ENCODE measurements at regions not wholly inside any gene's neighbourhood (a gene's known extent, or its start where the extent isn't known, plus 50 kb on each side); places are given as distances from the start of the nearest gene placed in this dataset.

DNA sequence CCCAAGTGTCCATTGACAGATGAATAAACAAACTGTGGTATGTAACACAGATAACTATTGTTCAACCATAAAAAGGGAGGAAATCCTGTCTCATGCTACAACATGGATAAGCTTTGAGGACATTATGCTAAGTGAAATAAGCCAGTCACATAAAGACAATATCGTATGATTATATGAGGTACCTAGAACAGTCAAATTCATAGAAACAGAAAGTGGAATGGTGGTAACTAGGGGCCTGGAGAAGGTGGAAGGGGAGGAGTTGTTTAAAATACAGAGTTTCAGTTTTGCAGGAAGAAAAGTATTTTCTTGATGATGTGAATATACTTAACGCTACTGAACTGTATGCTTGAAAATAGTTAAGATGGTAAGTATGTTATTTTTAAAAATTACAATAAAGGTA lies 304.6 kb upstream of the CXCR4 start:
- Histone ChIP-seq H3K36me3 (no peaks in the 10 kb centered on the region), H3K9me3 (no peaks in the 10 kb centered on the region), H3K27ac (no peak overlapping the region), H3K27me3 (no peaks in the 10 kb centered on the region), H3K4me1 (peaks cover 0 to 5% of the 10 kb centered on the region in 2 donors), H3K4me3 (replicated peaks in 1 of 3) (no peak overlapping the region)
- intact Hi-C loops (cut with DNase I), result loop anchor here (5.0 kb wide), 1 partner anchor 1415 kb away; no protein-coding TSS in a partner anchor
- TF ChIP-seq, protein P1, sequence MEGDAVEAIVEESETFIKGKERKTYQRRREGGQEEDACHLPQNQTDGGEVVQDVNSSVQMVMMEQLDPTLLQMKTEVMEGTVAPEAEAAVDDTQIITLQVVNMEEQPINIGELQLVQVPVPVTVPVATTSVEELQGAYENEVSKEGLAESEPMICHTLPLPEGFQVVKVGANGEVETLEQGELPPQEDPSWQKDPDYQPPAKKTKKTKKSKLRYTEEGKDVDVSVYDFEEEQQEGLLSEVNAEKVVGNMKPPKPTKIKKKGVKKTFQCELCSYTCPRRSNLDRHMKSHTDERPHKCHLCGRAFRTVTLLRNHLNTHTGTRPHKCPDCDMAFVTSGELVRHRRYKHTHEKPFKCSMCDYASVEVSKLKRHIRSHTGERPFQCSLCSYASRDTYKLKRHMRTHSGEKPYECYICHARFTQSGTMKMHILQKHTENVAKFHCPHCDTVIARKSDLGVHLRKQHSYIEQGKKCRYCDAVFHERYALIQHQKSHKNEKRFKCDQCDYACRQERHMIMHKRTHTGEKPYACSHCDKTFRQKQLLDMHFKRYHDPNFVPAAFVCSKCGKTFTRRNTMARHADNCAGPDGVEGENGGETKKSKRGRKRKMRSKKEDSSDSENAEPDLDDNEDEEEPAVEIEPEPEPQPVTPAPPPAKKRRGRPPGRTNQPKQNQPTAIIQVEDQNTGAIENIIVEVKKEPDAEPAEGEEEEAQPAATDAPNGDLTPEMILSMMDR (IDR thresholded peaks at IDR 0.05), result no peak
- no peak for TF ChIP-seq POLR2A (IDR thresholded peaks at IDR 0.05)
- 73 to 80% methylated on average over 2 of the region's 2 CpGs for WGBS, 2 donors
- no peak for DNase-seq

DNA sequence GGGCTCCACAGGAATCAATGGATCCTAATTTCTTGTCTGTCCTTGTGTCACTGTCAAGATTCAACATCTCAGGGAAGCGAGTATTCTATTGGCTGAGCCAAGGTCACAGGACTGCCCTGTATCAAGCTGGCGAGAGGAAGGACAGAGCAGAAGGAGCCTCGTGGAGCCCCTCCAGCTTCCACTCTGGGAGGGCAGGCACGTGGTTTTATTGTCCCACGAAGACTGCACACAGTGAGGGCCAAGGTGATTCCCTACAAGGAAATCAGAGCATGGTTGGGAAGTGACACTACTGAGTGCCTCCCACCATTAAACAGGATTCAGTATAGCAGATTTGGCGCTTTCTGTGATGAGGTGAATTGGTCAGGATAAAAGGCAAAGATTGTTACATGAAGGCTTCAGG lies 302.4 kb upstream of the CXCR4 start:
- intact Hi-C loops (cut with DNase I), result loop anchor here (5.0 kb wide), 1 partner anchor 1417 kb away; no protein-coding TSS in a partner anchor
- Histone ChIP-seq H3K4me3 (replicated peaks in 1 of 3) (no peak overlapping the region), H3K9me3 (no peaks in the 10 kb centered on the region), H3K27ac (no peak overlapping the region), H3K36me3 (no peaks in the 10 kb centered on the region), H3K4me1 (peaks cover 0 to 5% of the 10 kb centered on the region in 2 donors), H3K27me3 (no peaks in the 10 kb centered on the region)
- 67 to 77% methylated on average over 6 of the region's 6 CpGs for WGBS, 2 donors
- DNase-seq, result no peak
- TF ChIP-seq POLR2A (IDR thresholded peaks at IDR 0.05), result no peak

DNA sequence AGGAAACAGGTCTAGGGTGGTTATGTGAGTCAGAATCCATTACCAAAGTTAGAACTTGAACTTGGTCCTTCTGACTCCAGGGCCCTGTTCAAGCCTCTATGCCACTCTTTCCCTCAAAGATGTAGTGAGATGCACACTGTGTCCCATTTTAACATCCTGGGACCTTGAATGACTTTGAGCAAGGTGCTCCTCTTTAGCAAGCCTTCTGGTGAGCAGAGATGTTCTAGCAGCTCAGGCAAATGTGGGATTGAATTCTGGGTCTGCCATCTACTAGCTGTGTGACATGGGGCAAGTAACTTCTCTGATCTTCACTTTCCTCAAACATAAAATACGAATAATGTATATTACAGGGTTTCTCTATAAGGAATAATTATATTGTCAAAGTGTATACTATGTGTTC lies 294.0 kb upstream of the CXCR4 start:
- Histone ChIP-seq H3K4me3 (replicated peaks in 1 of 3) (no peak overlapping the region), H3K36me3 (no peaks in the 10 kb centered on the region), H3K9me3 (no peaks in the 10 kb centered on the region), H3K4me1 (no peaks in the 10 kb centered on the region), H3K27me3 (no peaks in the 10 kb centered on the region), H3K27ac (no peak overlapping the region)
- no peak for DNase-seq
- intact Hi-C loops (cut with DNase I), result no loop called here
- WGBS, 2 donors, result 38 to 81% methylated on average over 1 of the region's 1 CpG
- TF ChIP-seq, protein P1 (IDR thresholded peaks at IDR 0.05), result no peak
- no peak for TF ChIP-seq POLR2A (IDR thresholded peaks at IDR 0.05)

DNA sequence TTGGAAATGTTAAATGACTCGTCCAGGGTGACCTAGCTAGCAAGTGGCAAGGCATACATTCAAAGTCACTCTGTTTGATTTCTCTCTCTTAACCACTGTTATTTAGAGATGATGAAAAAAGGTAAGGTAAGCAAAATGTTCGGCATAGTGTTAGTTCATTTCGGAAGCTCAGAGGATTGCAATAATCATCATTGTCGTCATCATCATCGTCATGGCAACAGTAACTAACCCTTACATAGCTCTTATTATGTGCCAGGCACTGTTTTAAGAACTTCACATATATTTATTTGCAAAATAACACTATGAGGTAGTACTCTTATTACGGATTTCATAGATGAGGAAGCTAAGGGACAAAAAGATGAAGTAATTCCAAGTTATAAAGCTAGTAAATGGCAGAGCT lies 292.7 kb upstream of the CXCR4 start:
- no peaks in the 10 kb centered on the region for H3K4me1 ChIP-seq
- 84 to 91% methylated on average over 6 of the region's 6 CpGs for WGBS, 2 donors
- intact Hi-C loops (cut with DNase I), result no loop called here
- no peak overlapping the region for H3K4me3 ChIP-seq (replicated peaks in 1 of 3)
- no peak for TF ChIP-seq POLR2A (IDR thresholded peaks at IDR 0.05)
- TF ChIP-seq, protein P1 (IDR thresholded peaks at IDR 0.05), result no peak
- H3K27me3 ChIP-seq, result no peaks in the 10 kb centered on the region
- H3K36me3 ChIP-seq, result no peaks in the 10 kb centered on the region
- DNase-seq, result no peak
- no peaks in the 10 kb centered on the region for H3K9me3 ChIP-seq
- no peak overlapping the region for H3K27ac ChIP-seq

DNA sequence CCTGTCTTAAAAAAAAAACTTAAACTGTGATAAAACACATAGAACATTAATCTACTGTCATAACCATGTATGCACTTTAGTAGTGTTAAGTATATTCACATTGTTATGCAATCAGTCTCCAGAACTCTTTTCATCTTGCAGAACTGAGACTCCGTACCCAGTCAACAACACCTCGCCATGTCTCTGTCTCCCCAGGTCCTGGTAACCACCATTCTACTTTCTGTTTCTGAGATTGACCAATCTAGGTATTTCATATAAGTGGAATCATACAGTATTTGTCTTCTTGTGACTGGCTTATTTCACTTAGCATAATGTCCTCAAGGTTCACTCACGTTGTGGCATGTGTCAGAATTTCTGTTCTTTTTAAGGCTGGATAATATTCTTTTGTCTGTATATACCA lies 290.8 kb upstream of the CXCR4 start:
- Histone ChIP-seq H3K4me1 (no peaks in the 10 kb centered on the region), H3K9me3 (no peaks in the 10 kb centered on the region), H3K27ac (no peak overlapping the region), H3K4me3 (replicated peaks in 1 of 3) (no peak overlapping the region), H3K27me3 (no peaks in the 10 kb centered on the region), H3K36me3 (no peaks in the 10 kb centered on the region)
- WGBS, 2 donors, result 88 to 93% methylated on average over 3 of the region's 3 CpGs
- TF ChIP-seq, protein P1 (IDR thresholded peaks at IDR 0.05), result no peak
- no peak for TF ChIP-seq POLR2A (IDR thresholded peaks at IDR 0.05)
- intact Hi-C loops (cut with DNase I), result no loop called here
- no peak for DNase-seq

DNA sequence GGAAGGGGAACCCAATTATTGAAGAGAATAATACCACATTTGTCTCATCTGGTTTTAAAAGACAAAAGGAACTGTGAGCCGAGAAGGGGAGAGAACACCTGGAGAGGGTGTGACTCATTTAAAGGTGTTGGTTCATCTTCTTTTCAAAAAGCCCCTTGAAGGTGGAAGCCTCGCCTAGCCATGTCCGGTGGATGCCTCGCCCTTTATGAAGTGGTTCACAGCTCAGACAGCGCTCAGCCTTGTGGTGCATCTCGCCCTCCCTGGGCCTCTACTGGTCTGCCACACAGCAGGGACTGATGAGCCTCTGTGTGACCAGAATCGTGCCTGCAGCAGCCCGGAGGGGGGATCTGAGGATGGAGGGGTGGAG lies 290.0 kb upstream of the CXCR4 start:
- no peaks in the 10 kb centered on the region for H3K4me1 ChIP-seq
- no peaks in the 10 kb centered on the region for H3K27me3 ChIP-seq
- H3K36me3 ChIP-seq, result no peaks in the 10 kb centered on the region
- H3K4me3 ChIP-seq (replicated peaks in 1 of 3), result no peak overlapping the region
- H3K9me3 ChIP-seq, result no peaks in the 10 kb centered on the region
- H3K27ac ChIP-seq, result no peak overlapping the region
- TF ChIP-seq, protein P1 (IDR thresholded peaks at IDR 0.05), result no peak
- no peak for TF ChIP-seq POLR2A (IDR thresholded peaks at IDR 0.05)
- DNase-seq, result no peak
- 73 to 82% methylated on average over 8 of the region's 8 CpGs for WGBS, 2 donors
- intact Hi-C loops (cut with DNase I), result no loop called here

Data from thyroid gland (tissue), 4 donors.